Neural cell (in vitro differentiated cells): ENCODE measurements at regions not wholly inside any gene's neighbourhood (a gene's known extent, or its start where the extent isn't known, plus 50 kb on each side); places are given as distances from the start of the nearest gene placed in this dataset.

ENCODE experiments used
- EP300 ChIP-seq: fragments of 450-650 bp; conservative IDR thresholded peaks from 2 replicates; pipeline ENCODE4 v1.6.1; 2014; ENCODE audit warnings: antibody characterized with exemption, mild to moderate bottlenecking, moderate library complexity; ENCODE audit not compliant: poor library complexity, severe bottlenecking
- EZH2 ChIP-seq: fragments of 200-600, 300-800 bp; shearing (Covaris generic), sonication (generic); IDR thresholded peaks from 2 replicates; pipeline ENCODE4 v1.6.1; 2014; ENCODE audit warnings: antibody characterized with exemption, low read length, borderline replicate concordance, mild to moderate bottlenecking; ENCODE audit not compliant: insufficient read depth, poor library complexity, severe bottlenecking
- POLR2AphosphoS5 ChIP-seq: IDR thresholded peaks from 2 replicates; pipeline ENCODE4 v1.6.1; 2012
- SMC3 ChIP-seq: fragments of 450-650 bp; conservative IDR thresholded peaks from 2 replicates; pipeline ENCODE4 v1.6.1; 2014; ENCODE audit warnings: antibody characterized with exemption, mild to moderate bottlenecking, moderate library complexity; ENCODE audit not compliant: poor library complexity
- TAF1 ChIP-seq: IDR thresholded peaks from 2 replicates; pipeline ENCODE4 v1.6.1; 2012; ENCODE audit warnings: low read depth
- TF ChIP-seq, protein P1 (sequence below): fragments of 450-650 bp; IDR thresholded peaks from 2 replicates; pipeline ENCODE4 v1.5.1; 2014; ENCODE audit warnings: antibody characterized with exemption, mild to moderate bottlenecking, moderate library complexity; ENCODE audit not compliant: poor library complexity, severe bottlenecking
- TF ChIP-seq, protein P2 (sequence below): IDR thresholded peaks from 2 replicates; pipeline ENCODE4 v1.6.1; 2012; ENCODE audit warnings: borderline replicate concordance

DNA sequence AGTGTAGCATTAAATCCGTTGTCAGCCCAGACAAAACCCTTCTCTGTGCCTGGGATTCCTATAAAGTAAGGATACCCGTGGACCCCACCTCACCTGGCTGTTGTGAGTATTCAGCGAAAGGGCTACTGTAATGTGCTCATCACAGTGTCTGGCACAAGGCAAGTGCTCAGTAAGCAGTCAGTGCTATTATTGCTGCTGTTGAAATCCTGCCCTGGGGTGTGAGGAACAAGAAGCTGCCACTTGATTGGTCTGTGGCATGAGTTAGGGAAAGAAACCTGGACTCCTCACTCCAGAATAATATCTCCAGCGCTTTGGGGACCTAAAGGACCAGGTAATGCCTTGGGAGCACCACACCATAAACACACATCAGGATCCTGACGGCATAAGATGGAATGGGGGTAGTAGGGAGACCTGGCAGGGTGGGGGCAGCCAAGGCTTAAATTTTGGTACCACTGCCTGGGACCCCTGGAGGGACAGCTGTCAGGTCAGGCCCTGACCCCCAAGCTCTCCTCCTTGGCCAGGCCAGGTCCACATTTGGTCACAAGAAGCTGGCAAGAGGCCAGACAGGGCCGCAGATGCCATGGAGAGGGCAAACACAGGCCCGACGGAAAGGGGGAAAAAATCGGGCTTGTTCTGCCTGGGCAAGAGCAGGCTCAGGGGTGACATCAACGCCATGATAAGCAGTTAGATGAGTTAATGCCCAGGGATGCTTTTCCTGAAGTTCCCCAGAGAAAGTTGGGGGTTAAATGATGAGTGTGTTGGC, 66.5 kb downstream of the MRPL14 start:
- TF ChIP-seq, protein P1, sequence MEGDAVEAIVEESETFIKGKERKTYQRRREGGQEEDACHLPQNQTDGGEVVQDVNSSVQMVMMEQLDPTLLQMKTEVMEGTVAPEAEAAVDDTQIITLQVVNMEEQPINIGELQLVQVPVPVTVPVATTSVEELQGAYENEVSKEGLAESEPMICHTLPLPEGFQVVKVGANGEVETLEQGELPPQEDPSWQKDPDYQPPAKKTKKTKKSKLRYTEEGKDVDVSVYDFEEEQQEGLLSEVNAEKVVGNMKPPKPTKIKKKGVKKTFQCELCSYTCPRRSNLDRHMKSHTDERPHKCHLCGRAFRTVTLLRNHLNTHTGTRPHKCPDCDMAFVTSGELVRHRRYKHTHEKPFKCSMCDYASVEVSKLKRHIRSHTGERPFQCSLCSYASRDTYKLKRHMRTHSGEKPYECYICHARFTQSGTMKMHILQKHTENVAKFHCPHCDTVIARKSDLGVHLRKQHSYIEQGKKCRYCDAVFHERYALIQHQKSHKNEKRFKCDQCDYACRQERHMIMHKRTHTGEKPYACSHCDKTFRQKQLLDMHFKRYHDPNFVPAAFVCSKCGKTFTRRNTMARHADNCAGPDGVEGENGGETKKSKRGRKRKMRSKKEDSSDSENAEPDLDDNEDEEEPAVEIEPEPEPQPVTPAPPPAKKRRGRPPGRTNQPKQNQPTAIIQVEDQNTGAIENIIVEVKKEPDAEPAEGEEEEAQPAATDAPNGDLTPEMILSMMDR = no peak
- no peak for TF ChIP-seq TAF1
- TF ChIP-seq, protein P2, sequence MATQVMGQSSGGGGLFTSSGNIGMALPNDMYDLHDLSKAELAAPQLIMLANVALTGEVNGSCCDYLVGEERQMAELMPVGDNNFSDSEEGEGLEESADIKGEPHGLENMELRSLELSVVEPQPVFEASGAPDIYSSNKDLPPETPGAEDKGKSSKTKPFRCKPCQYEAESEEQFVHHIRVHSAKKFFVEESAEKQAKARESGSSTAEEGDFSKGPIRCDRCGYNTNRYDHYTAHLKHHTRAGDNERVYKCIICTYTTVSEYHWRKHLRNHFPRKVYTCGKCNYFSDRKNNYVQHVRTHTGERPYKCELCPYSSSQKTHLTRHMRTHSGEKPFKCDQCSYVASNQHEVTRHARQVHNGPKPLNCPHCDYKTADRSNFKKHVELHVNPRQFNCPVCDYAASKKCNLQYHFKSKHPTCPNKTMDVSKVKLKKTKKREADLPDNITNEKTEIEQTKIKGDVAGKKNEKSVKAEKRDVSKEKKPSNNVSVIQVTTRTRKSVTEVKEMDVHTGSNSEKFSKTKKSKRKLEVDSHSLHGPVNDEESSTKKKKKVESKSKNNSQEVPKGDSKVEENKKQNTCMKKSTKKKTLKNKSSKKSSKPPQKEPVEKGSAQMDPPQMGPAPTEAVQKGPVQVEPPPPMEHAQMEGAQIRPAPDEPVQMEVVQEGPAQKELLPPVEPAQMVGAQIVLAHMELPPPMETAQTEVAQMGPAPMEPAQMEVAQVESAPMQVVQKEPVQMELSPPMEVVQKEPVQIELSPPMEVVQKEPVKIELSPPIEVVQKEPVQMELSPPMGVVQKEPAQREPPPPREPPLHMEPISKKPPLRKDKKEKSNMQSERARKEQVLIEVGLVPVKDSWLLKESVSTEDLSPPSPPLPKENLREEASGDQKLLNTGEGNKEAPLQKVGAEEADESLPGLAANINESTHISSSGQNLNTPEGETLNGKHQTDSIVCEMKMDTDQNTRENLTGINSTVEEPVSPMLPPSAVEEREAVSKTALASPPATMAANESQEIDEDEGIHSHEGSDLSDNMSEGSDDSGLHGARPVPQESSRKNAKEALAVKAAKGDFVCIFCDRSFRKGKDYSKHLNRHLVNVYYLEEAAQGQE = no peak
- no peak for TF ChIP-seq EZH2
- no peak for TF ChIP-seq SMC3
- no peak for TF ChIP-seq POLR2AphosphoS5
- TF ChIP-seq EP300 = no peak
